ENCODE measurements at regions not wholly inside any gene's neighbourhood (a gene's known extent, or its start where the extent isn't known, plus 50 kb on each side); places are given as distances from the start of the nearest gene placed in this dataset.

DNA sequence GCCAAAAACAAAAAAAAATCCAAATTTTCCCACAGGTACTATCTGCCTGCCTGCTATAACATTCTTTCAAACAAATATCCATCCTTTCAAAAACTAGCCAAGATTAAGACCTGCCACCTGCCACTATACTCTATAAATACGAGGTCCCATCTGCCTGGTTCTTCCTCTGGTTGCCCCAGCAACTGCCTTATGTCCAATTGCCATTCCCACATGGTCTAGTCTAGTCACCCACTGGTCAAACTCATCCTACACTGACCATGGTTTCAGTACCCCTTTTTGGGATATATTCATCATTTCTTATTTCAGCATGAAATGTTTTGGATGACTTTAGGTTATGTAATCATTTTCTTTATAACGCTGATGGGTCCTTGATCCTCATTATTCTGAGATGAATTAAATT lies 95.1 kb upstream of the CCNG1 start:
- no peak for DNase-seq (ENCODE audit: low spot score)
- Histone ChIP-seq H3K27ac (no peak overlapping the region), H4K20me1 (ENCODE audit: insufficient read depth, poor library complexity, severe bottlenecking) (no peaks in the 10 kb centered on the region), H3K4me1 (ENCODE audit: insufficient read depth) (no peaks in the 10 kb centered on the region), H3K27me3 (no peaks in the 10 kb centered on the region), H3K4me3 (no peak overlapping the region), H2AFZ (no peak overlapping the region), H3K9me3 (ENCODE audit: low read depth) (no peaks in the 10 kb centered on the region), H3K4me2 (no peak overlapping the region), H3K9me2 (replicated peaks; ENCODE audit: insufficient read depth) (no peaks in the 10 kb centered on the region), H3K36me3 (replicated peaks; ENCODE audit: insufficient read depth, low read depth) (no peaks in the 10 kb centered on the region), H3K79me2 (no peaks in the 10 kb centered on the region)
- TF ChIP-seq EZH2phosphoT487 (IDR thresholded peaks at IDR 0.05; ENCODE audit: low read depth, severe bottlenecking, unreplicated experiment) (no peak), EZH2 (IDR thresholded peaks at IDR 0.05; ENCODE audit: borderline replicate concordance) (no peak), CTCF (IDR thresholded peaks at IDR 0.05; ENCODE audit: poor library complexity) (no peak)
- WGBS (ENCODE audit: low lambda C conversion rate, missing lambda C conversion rate): 86% methylated on average over 2 of the region's 2 CpGs

- no peak for DNase-seq (ENCODE audit: low spot score)
- Histone ChIP-seq H3K4me1 (ENCODE audit: insufficient read depth) (no peaks in the 10 kb centered on the region), H2AFZ (no peak overlapping the region), H3K79me2 (no peaks in the 10 kb centered on the region), H3K4me2 (no peak overlapping the region), H3K9me2 (replicated peaks; ENCODE audit: insufficient read depth) (no peaks in the 10 kb centered on the region), H4K20me1 (ENCODE audit: insufficient read depth, poor library complexity, severe bottlenecking) (no peaks in the 10 kb centered on the region), H3K4me3 (no peak overlapping the region), H3K36me3 (replicated peaks; ENCODE audit: insufficient read depth, low read depth) (no peaks in the 10 kb centered on the region), H3K9me3 (ENCODE audit: low read depth) (no peaks in the 10 kb centered on the region), H3K27ac (no peak overlapping the region), H3K27me3 (no peaks in the 10 kb centered on the region)
- TF ChIP-seq CTCF (IDR thresholded peaks at IDR 0.05; ENCODE audit: poor library complexity): no peak
- no peak for TF ChIP-seq EZH2phosphoT487 (IDR thresholded peaks at IDR 0.05; ENCODE audit: low read depth, severe bottlenecking, unreplicated experiment)
- TF ChIP-seq EZH2 (IDR thresholded peaks at IDR 0.05; ENCODE audit: borderline replicate concordance): no peak
- WGBS (ENCODE audit: low lambda C conversion rate, missing lambda C conversion rate): 40% methylated on average over 3 of the region's 3 CpGs
These were observed 92.2 kb upstream of the CCNG1 start for GRCh38 chr5:163345216-163345615.

DNA sequence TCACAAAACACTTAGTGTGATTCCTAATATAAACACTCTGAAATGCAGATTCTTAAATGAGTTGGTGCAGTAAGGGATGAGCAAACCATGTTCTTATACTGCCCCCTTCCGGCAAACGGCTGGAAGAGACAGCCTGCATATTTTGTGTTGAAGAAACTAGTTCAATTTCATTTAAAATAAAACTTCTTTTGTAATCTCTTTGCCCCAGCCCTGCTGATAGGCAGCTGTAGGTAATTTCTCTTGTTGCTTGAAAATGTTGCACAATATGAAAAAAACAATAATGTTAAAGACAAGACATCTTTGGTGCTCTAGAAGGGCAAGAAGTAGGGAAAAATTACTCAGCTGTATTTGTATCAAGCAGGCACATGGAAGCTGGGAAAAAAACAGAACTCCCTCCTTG lies 89.7 kb upstream of the CCNG1 start:
- Histone ChIP-seq H3K36me3 (replicated peaks; ENCODE audit: insufficient read depth, low read depth) (no peaks in the 10 kb centered on the region), H3K27me3 (no peaks in the 10 kb centered on the region), H3K9me3 (ENCODE audit: low read depth) (no peaks in the 10 kb centered on the region), H2AFZ (no peak overlapping the region), H3K4me2 (no peak overlapping the region), H3K4me3 (no peak overlapping the region), H4K20me1 (ENCODE audit: insufficient read depth, poor library complexity, severe bottlenecking) (no peaks in the 10 kb centered on the region), H3K27ac (no peak overlapping the region), H3K9me2 (replicated peaks; ENCODE audit: insufficient read depth) (no peaks in the 10 kb centered on the region), H3K4me1 (ENCODE audit: insufficient read depth) (no peaks in the 10 kb centered on the region), H3K79me2 (no peaks in the 10 kb centered on the region)
- 3% methylated on average over 2 of the region's 2 CpGs for WGBS (ENCODE audit: low lambda C conversion rate, missing lambda C conversion rate)
- peak; percentile 98 for TF ChIP-seq CTCF (IDR thresholded peaks at IDR 0.05; ENCODE audit: poor library complexity)
- TF ChIP-seq EZH2 (IDR thresholded peaks at IDR 0.05; ENCODE audit: borderline replicate concordance): no peak
- DNase-seq (ENCODE audit: low spot score): peak; percentile 78

- peak; percentile 16 for DNase-seq (ENCODE audit: low spot score)
- Histone ChIP-seq H3K4me2 (no peak overlapping the region), H3K4me3 (no peak overlapping the region), H3K27ac (no peak overlapping the region), H3K79me2 (no peaks in the 10 kb centered on the region), H3K27me3 (no peaks in the 10 kb centered on the region), H3K4me1 (ENCODE audit: insufficient read depth) (no peaks in the 10 kb centered on the region), H3K36me3 (replicated peaks; ENCODE audit: insufficient read depth, low read depth) (no peaks in the 10 kb centered on the region), H3K9me2 (replicated peaks; ENCODE audit: insufficient read depth) (no peaks in the 10 kb centered on the region), H3K9me3 (ENCODE audit: low read depth) (no peaks in the 10 kb centered on the region), H2AFZ (no peak overlapping the region), H4K20me1 (ENCODE audit: insufficient read depth, poor library complexity, severe bottlenecking) (no peaks in the 10 kb centered on the region)
- TF ChIP-seq CTCF (IDR thresholded peaks at IDR 0.05; ENCODE audit: poor library complexity) (peak; percentile 8), EZH2phosphoT487 (IDR thresholded peaks at IDR 0.05; ENCODE audit: low read depth, severe bottlenecking, unreplicated experiment) (no peak), EZH2 (IDR thresholded peaks at IDR 0.05; ENCODE audit: borderline replicate concordance) (no peak)
- 43% methylated on average over 2 of the region's 2 CpGs for WGBS (ENCODE audit: low lambda C conversion rate, missing lambda C conversion rate)
These were observed 87.3 kb upstream of the CCNG1 start for GRCh38 chr5:163350083-163350482.
